ENCODE measurements at regions not wholly inside any gene's neighbourhood (a gene's known extent, or its start where the extent isn't known, plus 50 kb on each side); places are given as distances from the start of the nearest gene placed in this dataset.

DNA sequence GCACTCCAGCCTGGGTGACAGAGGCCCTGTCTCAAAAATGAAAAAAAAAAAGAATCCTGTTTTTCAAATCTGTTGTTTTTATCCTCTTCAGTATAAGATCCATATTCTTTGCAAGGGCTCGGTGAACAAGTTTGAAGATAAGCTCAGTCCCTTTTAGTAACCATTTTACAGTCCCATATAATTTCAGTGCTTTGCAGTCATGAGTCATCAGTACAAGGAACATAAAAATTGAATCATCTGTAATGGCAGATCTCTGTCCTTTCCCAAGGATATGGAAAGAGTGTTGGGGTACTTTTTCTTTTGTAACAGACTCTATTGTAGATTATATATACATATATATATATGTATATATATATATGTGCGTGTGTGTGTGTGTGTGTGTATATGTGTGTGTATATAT lies 52.2 kb upstream of the ZPBP start:
- H3K4me3 ChIP-seq (ENCODE audit: low read depth, low read length) = no peak overlapping the region
- TF ChIP-seq CTCF (IDR thresholded peaks at IDR 0.05; ENCODE audit: low read depth, low read length, missing control alignments) = no peak
- in situ Hi-C loops (cut with HindIII; ENCODE audit: low sequenced_read_pairs) = no loop called here
- no peak for DNase-seq (ENCODE audit: low read depth)
